ENCODE measurements at regions not wholly inside any gene's neighbourhood (a gene's known extent, or its start where the extent isn't known, plus 50 kb on each side); places are given as distances from the start of the nearest gene placed in this dataset.

- Mint-ChIP-seq H3K27me3 (ENCODE audit: low read depth in 3 of 3) (no peaks in the 10 kb centered on the region), H3K27ac (no peak overlapping the region), H3K9me3 (peaks cover 0 to 16% (median 2%) of the 10 kb centered on the region in 7 donors), H3K36me3 (no peaks in the 10 kb centered on the region), H3K4me3 (no peak overlapping the region), H3K4me1 (no peaks in the 10 kb centered on the region)
- intact Hi-C loops (cut with micrococcal nuclease) = no loop called here
- no peaks in the 10 kb centered on the region for H3K36me3 ChIP-seq (replicated peaks in 1 of 2; ENCODE audit: control insufficient read depth in 1 of 2, insufficient read depth in 2 of 2, low read length in 2 of 2)
- DNase-seq = no peak
- no peaks in the 10 kb centered on the region for H3K27me3 ChIP-seq (ENCODE audit: control insufficient read depth in 2 of 2, insufficient read depth in 2 of 2, low read length in 2 of 2)
- WGBS (ENCODE audit: insufficient coverage) = no CpG with 5 or more reads among the region's 2 CpGs
- H3K4me3 ChIP-seq (replicated peaks in 1 of 3; ENCODE audit: low read depth in 2 of 3, low read length in 3 of 3) = no peak overlapping the region
- no peaks in the 10 kb centered on the region for H3K79me2 ChIP-seq (ENCODE audit: insufficient read depth, low read length)
- no peak overlapping the region for H3K4me2 ChIP-seq (replicated peaks; ENCODE audit: extremely low read depth, low read length, poor library complexity, severe bottlenecking)
- no peak for TF ChIP-seq CTCF (IDR thresholded peaks at IDR 0.05)
- no peaks in the 10 kb centered on the region for H3K4me1 ChIP-seq (ENCODE audit: control insufficient read depth in 1 of 2, insufficient read depth in 2 of 2, low read length in 2 of 2)
- H2AFZ ChIP-seq (ENCODE audit: insufficient read depth, low read depth, low read length, poor library complexity, severe bottlenecking) = no peak overlapping the region
- H3K27ac ChIP-seq (ENCODE audit: low read depth in 1 of 2, low read length in 2 of 2) = no peak overlapping the region
- no peaks in the 10 kb centered on the region for H4K20me1 ChIP-seq (ENCODE audit: insufficient read depth, low read length)
- peaks cover 0 to 7% of the 10 kb centered on the region in 2 donors for H3K9me3 ChIP-seq (replicated peaks in 1 of 2; ENCODE audit: control insufficient read depth in 1 of 2, insufficient read depth in 1 of 2, low read length in 2 of 2)
- no peak overlapping the region for H3K9ac ChIP-seq (ENCODE audit: insufficient read depth, low read length, poor library complexity, severe bottlenecking)
These were observed 2095.1 kb downstream of the NCAM2 start for GRCh38 chr21:23093259-23093658.

- TF ChIP-seq CTCF (IDR thresholded peaks at IDR 0.05) = no peak
- Histone ChIP-seq H4K20me1 (ENCODE audit: insufficient read depth, low read length) (no peaks in the 10 kb centered on the region), H2AFZ (ENCODE audit: insufficient read depth, low read depth, low read length, poor library complexity, severe bottlenecking) (no peak overlapping the region), H3K36me3 (replicated peaks in 1 of 2; ENCODE audit: control insufficient read depth in 1 of 2, insufficient read depth in 2 of 2, low read length in 2 of 2) (no peaks in the 10 kb centered on the region), H3K4me1 (ENCODE audit: control insufficient read depth in 1 of 2, insufficient read depth in 2 of 2, low read length in 2 of 2) (no peaks in the 10 kb centered on the region), H3K79me2 (ENCODE audit: insufficient read depth, low read length) (no peaks in the 10 kb centered on the region), H3K27me3 (ENCODE audit: control insufficient read depth in 2 of 2, insufficient read depth in 2 of 2, low read length in 2 of 2) (no peaks in the 10 kb centered on the region), H3K9ac (ENCODE audit: insufficient read depth, low read length, poor library complexity, severe bottlenecking) (no peak overlapping the region), H3K4me3 (replicated peaks in 1 of 3; ENCODE audit: low read depth in 2 of 3, low read length in 3 of 3) (no peak overlapping the region), H3K9me3 (replicated peaks in 1 of 2; ENCODE audit: control insufficient read depth in 1 of 2, insufficient read depth in 1 of 2, low read length in 2 of 2) (peaks cover 11 to 17% of the 10 kb centered on the region in 2 donors), H3K4me2 (replicated peaks; ENCODE audit: extremely low read depth, low read length, poor library complexity, severe bottlenecking) (no peak overlapping the region), H3K27ac (ENCODE audit: low read depth in 1 of 2, low read length in 2 of 2) (no peak overlapping the region)
- Mint-ChIP-seq H3K4me1 (no peaks in the 10 kb centered on the region), H3K27ac (no peak overlapping the region), H3K4me3 (no peak overlapping the region), H3K27me3 (ENCODE audit: low read depth in 3 of 3) (no peaks in the 10 kb centered on the region), H3K9me3 (peaks cover 1 to 12% (median 5%) of the 10 kb centered on the region in 7 donors), H3K36me3 (no peaks in the 10 kb centered on the region)
- no peak for DNase-seq
- intact Hi-C loops (cut with micrococcal nuclease) = no loop called here
These were observed 2101.0 kb downstream of the NCAM2 start for GRCh38 chr21:23099185-23099584.
